GM19467 (cell line): ENCODE measurements at regions not wholly inside any gene's neighbourhood (a gene's known extent, or its start where the extent isn't known, plus 50 kb on each side); places are given as distances from the start of the nearest gene placed in this dataset.

Experiments used
- ATAC-seq: cut with Tn5 transposase; IDR thresholded peaks from one replicate; pipeline ENCODE4 v1.9.1; 2021; ENCODE audit warnings: mild to moderate bottlenecking, moderate library complexity; ENCODE audit not compliant: unreplicated experiment

- ATAC-seq: no peak
These were observed 341.3 kb downstream of the TSN start for GRCh38 chr2:122096761-122097160.

- no peak for ATAC-seq
These were observed 342.9 kb downstream of the TSN start for GRCh38 chr2:122098306-122098705.

- no peak for ATAC-seq
These were observed 344.9 kb downstream of the TSN start for GRCh38 chr2:122100346-122100745.

GRCh38 chr2:122100756-122101155, 345.3 kb downstream of the TSN start:
- no peak for ATAC-seq

- ATAC-seq: no peak
These were observed 345.9 kb downstream of the TSN start for GRCh38 chr2:122101319-122101718.

GRCh38 chr2:122105171-122105876, 349.9 kb downstream of the TSN start:
- no peak for ATAC-seq

- no peak for ATAC-seq
These were observed 350.4 kb downstream of the TSN start for GRCh38 chr2:122105877-122106206.

GRCh38 chr2:122108186-122108585, 352.7 kb downstream of the TSN start:
- no peak for ATAC-seq

GRCh38 chr2:122112216-122113005, 357.0 kb downstream of the TSN start:
- ATAC-seq: no peak

GRCh38 chr2:122114421-122114820, 359.0 kb downstream of the TSN start:
- ATAC-seq: no peak

- no peak for ATAC-seq
These were observed 361.9 kb downstream of the TSN start for GRCh38 chr2:122117371-122117770.

- no peak for ATAC-seq
These were observed 373.9 kb downstream of the TSN start for GRCh38 chr2:122129399-122129798.

- no peak for ATAC-seq
These were observed 376.8 kb downstream of the TSN start for GRCh38 chr2:122132147-122132691.

- ATAC-seq: no peak
These were observed 379.8 kb downstream of the TSN start for GRCh38 chr2:122135021-122135937.

GRCh38 chr2:122136056-122136455, 380.6 kb downstream of the TSN start:
- ATAC-seq: no peak

GRCh38 chr2:122138561-122138960, 383.1 kb downstream of the TSN start:
- no peak for ATAC-seq

GRCh38 chr2:122139739-122140420, 384.4 kb downstream of the TSN start:
- ATAC-seq: no peak

GRCh38 chr2:122144884-122145283, 389.4 kb downstream of the TSN start:
- ATAC-seq: no peak

- ATAC-seq: no peak
These were observed 390.4 kb downstream of the TSN start for GRCh38 chr2:122145856-122146255.

GRCh38 chr2:122148128-122148767, 392.8 kb downstream of the TSN start:
- ATAC-seq: no peak
